Activated CD8-positive, alpha-beta T cell treated with anti-CD3 and anti-CD28 coated beads for 36 hours (primary cell): ENCODE measurements at regions not wholly inside any gene's neighbourhood (a gene's known extent, or its start where the extent isn't known, plus 50 kb on each side); places are given as distances from the start of the nearest gene placed in this dataset.

Experiments
- ATAC-seq: fragments of 200-7000 bp; cut with Tn5 transposase; one replicate; pipeline ENCODE4 v1.10.0; 2021; ENCODE audit warnings: mild to moderate bottlenecking, moderate library complexity
- CTCF ChIA-PET: fragments of 350-600 bp; sonication (Branson Sonifier 250); formaldehyde crosslinking; loops from one replicate; lab custom pipeline; 2021; ENCODE audit warnings: antibody characterized with exemption; lab: Charles Lee
- POLR2A ChIA-PET: fragments of 350-600 bp; sonication (Branson Sonifier 250); formaldehyde crosslinking; loops from one replicate; lab custom pipeline; 2021; ENCODE audit warnings: antibody characterized with exemption; lab: Charles Lee
- DNase-seq: peaks from one replicate; pipeline ENCODE4 v3.0.0-alpha.2; 2020
- H3K27ac Mint-ChIP-seq: one replicate; pipeline ENCODE4 v1.8.0; 2021; ENCODE audit warnings: mild to moderate bottlenecking, mixed read lengths
- H3K27me3 Mint-ChIP-seq: one replicate; pipeline ENCODE4 v1.8.0; 2021; ENCODE audit warnings: mixed read lengths
- H3K36me3 Mint-ChIP-seq: one replicate; pipeline ENCODE4 v1.8.0; 2021; ENCODE audit warnings: low read depth, mixed read lengths
- H3K4me1 Mint-ChIP-seq: one replicate; pipeline ENCODE4 v1.8.0; 2021; ENCODE audit warnings: low read depth, mixed read lengths
- H3K4me3 Mint-ChIP-seq: one replicate; pipeline ENCODE4 v1.8.0; 2021; ENCODE audit warnings: mild to moderate bottlenecking, moderate library complexity, mixed read lengths
- H3K9me3 Mint-ChIP-seq: one replicate; pipeline ENCODE4 v1.8.0; 2021; ENCODE audit warnings: mixed read lengths
- intact Hi-C: fragments of 100-400 bp; cut with micrococcal nuclease; formaldehyde crosslinking; loops from one replicate; pipeline ENCODE4 v1.10.0; 2022
- TF ChIP-seq, protein P1 (sequence below): fragments of 200-600 bp; IDR thresholded peaks from one replicate; pipeline ENCODE4 v1.8.0; 2022; ENCODE audit warnings: antibody characterized with exemption, mild to moderate bottlenecking

DNA sequence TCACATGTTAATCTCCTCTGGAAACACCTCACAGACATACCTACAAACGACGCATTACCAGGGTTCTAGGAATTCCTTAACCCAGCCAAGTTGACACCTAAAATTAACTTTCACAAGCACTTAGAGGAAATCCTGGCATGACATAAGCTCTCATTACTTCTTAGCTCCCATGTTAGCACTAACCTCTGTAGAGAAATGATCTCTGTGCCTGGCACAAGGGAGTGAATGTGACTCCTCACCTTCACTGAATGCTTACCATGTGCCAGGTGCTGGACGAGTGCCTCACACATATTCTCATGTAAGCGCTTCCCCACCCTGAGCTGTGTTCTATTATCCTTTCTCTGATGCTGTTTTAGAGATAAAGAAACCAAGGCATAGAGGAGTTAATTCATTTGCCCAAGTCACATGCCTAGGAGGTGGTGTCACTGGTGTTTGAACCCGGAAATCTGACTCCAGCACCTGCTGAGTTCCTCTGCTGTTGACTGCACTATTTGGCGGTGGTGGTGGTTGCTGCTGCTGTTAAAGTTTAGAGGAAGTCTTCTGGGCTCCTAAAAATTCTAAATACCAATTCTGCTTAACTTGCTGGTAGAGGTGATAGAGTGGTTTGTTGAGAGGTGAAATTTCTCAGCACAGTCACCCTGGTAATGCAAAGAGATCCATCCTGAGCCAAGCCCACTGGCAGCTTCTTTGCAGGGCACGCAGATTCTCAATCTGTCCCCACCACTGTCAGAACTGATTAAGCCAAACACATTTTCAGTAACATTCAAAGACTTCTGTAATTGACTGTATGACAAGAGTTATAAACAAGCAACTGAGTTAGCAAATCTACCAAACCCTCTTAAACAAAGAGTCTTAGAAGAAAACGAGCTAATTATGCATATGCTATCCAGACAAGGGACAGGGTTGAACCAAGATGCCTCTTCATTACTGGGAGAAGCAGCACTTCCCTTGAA, 200.3 kb downstream of the CMPK2 start:
- Mint-ChIP-seq H3K36me3 (no peaks in the 10 kb centered on the region), H3K27me3 (no peaks in the 10 kb centered on the region), H3K4me3 (no peak overlapping the region), H3K9me3 (no peaks in the 10 kb centered on the region), H3K4me1 (no peaks in the 10 kb centered on the region), H3K27ac (no peak overlapping the region)
- intact Hi-C loops: no loop called here
- CTCF ChIA-PET: interaction anchor here (1.1 kb wide), 1 partner anchor 108 kb away, joined by 3 read pairs; no protein-coding TSS in a partner anchor
- TF ChIP-seq, protein P1, sequence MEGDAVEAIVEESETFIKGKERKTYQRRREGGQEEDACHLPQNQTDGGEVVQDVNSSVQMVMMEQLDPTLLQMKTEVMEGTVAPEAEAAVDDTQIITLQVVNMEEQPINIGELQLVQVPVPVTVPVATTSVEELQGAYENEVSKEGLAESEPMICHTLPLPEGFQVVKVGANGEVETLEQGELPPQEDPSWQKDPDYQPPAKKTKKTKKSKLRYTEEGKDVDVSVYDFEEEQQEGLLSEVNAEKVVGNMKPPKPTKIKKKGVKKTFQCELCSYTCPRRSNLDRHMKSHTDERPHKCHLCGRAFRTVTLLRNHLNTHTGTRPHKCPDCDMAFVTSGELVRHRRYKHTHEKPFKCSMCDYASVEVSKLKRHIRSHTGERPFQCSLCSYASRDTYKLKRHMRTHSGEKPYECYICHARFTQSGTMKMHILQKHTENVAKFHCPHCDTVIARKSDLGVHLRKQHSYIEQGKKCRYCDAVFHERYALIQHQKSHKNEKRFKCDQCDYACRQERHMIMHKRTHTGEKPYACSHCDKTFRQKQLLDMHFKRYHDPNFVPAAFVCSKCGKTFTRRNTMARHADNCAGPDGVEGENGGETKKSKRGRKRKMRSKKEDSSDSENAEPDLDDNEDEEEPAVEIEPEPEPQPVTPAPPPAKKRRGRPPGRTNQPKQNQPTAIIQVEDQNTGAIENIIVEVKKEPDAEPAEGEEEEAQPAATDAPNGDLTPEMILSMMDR: no peak
- DNase-seq (no peak), ATAC-seq (no peak)
- POLR2A ChIA-PET: no interaction called here

DNA sequence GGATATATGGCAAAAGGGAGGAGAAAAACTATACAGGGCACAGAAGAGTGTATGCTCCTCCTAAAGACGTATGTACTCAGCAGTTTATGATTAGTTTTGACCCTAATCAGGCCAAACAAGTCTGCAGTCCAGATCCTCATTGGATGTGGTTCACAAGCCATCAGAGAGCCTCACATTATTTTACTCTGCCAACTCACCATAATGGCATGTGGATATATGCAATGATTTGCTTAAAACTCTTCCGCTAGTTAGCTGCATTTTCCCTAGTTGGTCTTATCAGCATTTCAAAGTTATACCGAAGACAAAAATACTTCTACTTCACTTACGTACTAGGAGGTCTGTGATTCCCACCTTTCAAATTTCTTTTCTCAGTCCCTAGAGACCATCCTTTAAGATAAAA, 198.4 kb downstream of the CMPK2 start:
- POLR2A ChIA-PET: no interaction called here
- Mint-ChIP-seq H3K4me3 (no peak overlapping the region), H3K9me3 (no peaks in the 10 kb centered on the region), H3K36me3 (no peaks in the 10 kb centered on the region), H3K27ac (no peak overlapping the region), H3K27me3 (no peaks in the 10 kb centered on the region), H3K4me1 (no peaks in the 10 kb centered on the region)
- TF ChIP-seq, protein P1: no peak
- DNase-seq (no peak), ATAC-seq (no peak)
- intact Hi-C loops: no loop called here
- CTCF ChIA-PET: no interaction called here

DNA sequence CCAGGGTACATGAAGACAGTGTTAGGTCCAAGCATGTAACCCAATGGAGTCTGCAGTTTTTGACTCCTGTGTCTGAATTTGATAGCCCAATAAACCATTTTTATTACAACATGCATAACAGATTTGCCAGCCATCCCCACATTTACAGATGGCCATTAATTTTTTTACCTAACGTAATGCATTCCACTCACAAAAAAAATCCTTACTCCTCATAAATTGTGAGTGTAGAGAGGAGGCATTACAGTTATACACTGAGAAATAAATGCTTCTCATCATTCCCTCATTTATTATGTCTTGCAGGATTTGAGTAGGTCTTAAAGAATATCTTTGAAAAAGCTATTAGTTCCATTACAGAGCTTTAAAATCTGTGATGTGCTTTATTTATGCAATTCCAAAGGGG, 193.8 kb downstream of the CMPK2 start:
- ATAC-seq (no peak), DNase-seq (no peak)
- intact Hi-C loops: no loop called here
- Mint-ChIP-seq H3K27ac (no peak overlapping the region), H3K4me1 (no peaks in the 10 kb centered on the region), H3K9me3 (no peaks in the 10 kb centered on the region), H3K27me3 (peaks cover 3% of the 10 kb centered on the region), H3K4me3 (no peak overlapping the region), H3K36me3 (no peaks in the 10 kb centered on the region)
- ChIA-PET CTCF (no interaction called here), POLR2A (no interaction called here)
- TF ChIP-seq, protein P1: no peak

DNA sequence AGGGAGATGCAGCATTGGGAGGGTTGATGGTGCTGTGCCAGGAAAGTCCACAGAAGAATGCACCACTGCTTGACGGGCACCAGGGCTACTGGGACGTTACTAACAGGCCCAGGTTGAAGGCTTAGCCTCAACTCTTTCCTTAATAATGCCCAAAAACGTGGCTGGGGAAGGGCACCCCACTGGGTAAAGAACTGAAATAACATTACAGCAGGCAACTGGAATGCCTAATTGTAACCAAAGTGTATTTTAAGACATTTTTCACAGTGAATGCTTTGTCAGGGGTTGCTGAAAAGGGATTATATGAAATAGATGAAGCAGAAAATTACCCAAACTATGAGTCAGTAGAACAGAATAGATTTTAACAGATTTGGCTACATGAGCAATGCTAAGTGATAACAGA, 191.3 kb downstream of the CMPK2 start:
- Mint-ChIP-seq H3K4me3 (no peak overlapping the region), H3K27ac (no peak overlapping the region), H3K4me1 (no peaks in the 10 kb centered on the region), H3K36me3 (no peaks in the 10 kb centered on the region), H3K27me3 (peaks cover 7% of the 10 kb centered on the region), H3K9me3 (no peaks in the 10 kb centered on the region)
- no peak for DNase-seq
- ATAC-seq: no peak
- TF ChIP-seq, protein P1: no peak
- ChIA-PET POLR2A (no interaction called here), CTCF (no interaction called here)
- intact Hi-C loops: no loop called here

DNA sequence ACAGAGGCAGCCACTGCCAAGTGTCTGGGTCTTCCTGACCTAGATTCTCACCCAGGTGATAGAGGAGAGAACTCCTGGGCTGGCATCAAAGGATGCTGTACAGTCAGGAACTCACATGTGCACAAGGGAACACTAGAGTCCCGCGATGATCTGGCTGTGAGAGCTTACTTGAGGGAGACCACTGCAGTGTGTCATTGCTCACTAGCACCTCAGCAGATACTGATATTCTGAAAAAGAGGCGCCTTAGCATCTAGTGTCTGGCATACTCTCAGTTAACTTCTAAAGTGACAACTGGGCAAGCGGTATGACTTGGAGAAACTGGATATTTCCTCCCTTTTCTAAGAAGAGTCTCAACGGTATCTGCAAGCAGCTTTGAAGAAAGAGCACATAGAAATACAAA, 189.9 kb downstream of the CMPK2 start:
- ATAC-seq (no peak), DNase-seq (no peak)
- no peaks in the 10 kb centered on the region for H3K36me3 Mint-ChIP-seq
- no peaks in the 10 kb centered on the region for H3K9me3 Mint-ChIP-seq
- H3K27ac Mint-ChIP-seq: no peak overlapping the region
- no peaks in the 10 kb centered on the region for H3K4me1 Mint-ChIP-seq
- TF ChIP-seq, protein P1: no peak
- intact Hi-C loops: no loop called here
- ChIA-PET POLR2A (no interaction called here), CTCF (no interaction called here)
- peaks cover 9% of the 10 kb centered on the region for H3K27me3 Mint-ChIP-seq
- no peak overlapping the region for H3K4me3 Mint-ChIP-seq
